Chondrocyte (in vitro differentiated cells): ENCODE measurements at regions not wholly inside any gene's neighbourhood (a gene's known extent, or its start where the extent isn't known, plus 50 kb on each side); places are given as distances from the start of the nearest gene placed in this dataset.
A peak's percentile ranks its signal among the peaks of the same experiment; 100 is the strongest.

Source experiments
- DNase-seq: peaks from one replicate; pipeline ENCODE4 v3.0.0; 2021; ENCODE audit warnings: mixed read lengths, low spot score
- H3K27ac Mint-ChIP-seq: one replicate; pipeline ENCODE4 v1.8.0; 2021; ENCODE audit warnings: mild to moderate bottlenecking, moderate library complexity, mixed read lengths; ENCODE audit not compliant: unreplicated experiment
- H3K27me3 Mint-ChIP-seq: 2 replicates; pipeline ENCODE4 v1.8.0; 2021; ENCODE audit warnings: low read depth, mixed read lengths
- H3K36me3 Mint-ChIP-seq: 2 replicates; pipeline ENCODE4 v1.8.0; 2021; ENCODE audit warnings: low read depth, mixed read lengths
- H3K4me1 Mint-ChIP-seq: 2 replicates; pipeline ENCODE4 v1.8.0; 2021; ENCODE audit warnings: low read depth, mild to moderate bottlenecking, mixed read lengths
- H3K4me3 Mint-ChIP-seq: one replicate; pipeline ENCODE4 v1.8.0; 2021; ENCODE audit warnings: mild to moderate bottlenecking, moderate library complexity, mixed read lengths; ENCODE audit not compliant: unreplicated experiment
- H3K9me3 Mint-ChIP-seq: 2 replicates; pipeline ENCODE4 v1.8.0; 2021; ENCODE audit warnings: low read depth, mixed read lengths
- CTCF ChIP-seq: fragments of 200-600 bp; sonication (generic); IDR thresholded peaks from 2 replicates; pipeline ENCODE4 v1.5.0; 2021; ENCODE audit warnings: antibody characterized with exemption, mild to moderate bottlenecking, moderate library complexity

- no peaks in the 10 kb centered on the region for H3K9me3 Mint-ChIP-seq
- no peak for TF ChIP-seq CTCF
- H3K27ac Mint-ChIP-seq: peak overlapping the region; percentile 90
- no peaks in the 10 kb centered on the region for H3K27me3 Mint-ChIP-seq
- no peaks in the 10 kb centered on the region for H3K36me3 Mint-ChIP-seq
- H3K4me3 Mint-ChIP-seq: no peak overlapping the region
- H3K4me1 Mint-ChIP-seq: peaks cover 21% of the 10 kb centered on the region
- DNase-seq: no peak
Measured at GRCh38 chr12:75585330-75585729, 73.9 kb upstream of the KRR1 start.

GRCh38 chr12:75583355-75583754 lies 71.9 kb upstream of the KRR1 start:
- H3K27me3 Mint-ChIP-seq: no peaks in the 10 kb centered on the region
- no peak for DNase-seq
- no peaks in the 10 kb centered on the region for H3K9me3 Mint-ChIP-seq
- peaks cover 21% of the 10 kb centered on the region for H3K4me1 Mint-ChIP-seq
- H3K27ac Mint-ChIP-seq: no peak overlapping the region
- no peak overlapping the region for H3K4me3 Mint-ChIP-seq
- TF ChIP-seq CTCF: no peak
- no peaks in the 10 kb centered on the region for H3K36me3 Mint-ChIP-seq

- H3K4me1 Mint-ChIP-seq: peaks cover 16% of the 10 kb centered on the region
- no peak overlapping the region for H3K27ac Mint-ChIP-seq
- H3K4me3 Mint-ChIP-seq: no peak overlapping the region
Measured at GRCh38 chr12:75581515-75581914, 70.1 kb upstream of the KRR1 start.

GRCh38 chr12:75579552-75579951 lies 68.1 kb upstream of the KRR1 start:
- no peak for DNase-seq
- TF ChIP-seq CTCF: no peak
- no peak overlapping the region for H3K27ac Mint-ChIP-seq
- no peak overlapping the region for H3K4me3 Mint-ChIP-seq
- H3K27me3 Mint-ChIP-seq: no peaks in the 10 kb centered on the region
- H3K9me3 Mint-ChIP-seq: no peaks in the 10 kb centered on the region
- peaks cover under 1% of the 10 kb centered on the region for H3K4me1 Mint-ChIP-seq
- no peaks in the 10 kb centered on the region for H3K36me3 Mint-ChIP-seq

More at GRCh38 chr12:75581515-75581914, 70.1 kb upstream of the KRR1 start:
- no peaks in the 10 kb centered on the region for H3K27me3 Mint-ChIP-seq
- no peaks in the 10 kb centered on the region for H3K36me3 Mint-ChIP-seq
- DNase-seq: no peak
- TF ChIP-seq CTCF: no peak
- no peaks in the 10 kb centered on the region for H3K9me3 Mint-ChIP-seq

DNA sequence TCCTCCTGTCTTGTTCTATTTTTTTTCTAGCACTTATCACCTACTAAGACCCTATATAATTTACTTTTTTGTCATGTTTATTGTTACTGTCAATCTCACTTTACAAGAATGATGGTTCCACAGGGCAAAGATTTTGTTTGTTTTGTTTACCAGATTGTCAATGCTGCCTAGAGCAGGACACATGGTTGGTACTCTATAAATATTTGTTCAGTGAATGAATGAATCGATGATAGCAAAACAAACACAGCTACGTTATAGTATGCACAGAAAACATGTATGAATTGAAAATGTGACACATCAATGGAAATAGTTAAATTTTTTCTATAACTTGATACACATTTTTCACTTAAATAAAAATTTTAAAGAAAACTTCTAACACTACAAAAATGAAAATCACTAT lies 67.1 kb upstream of the KRR1 start:
- H3K9me3 Mint-ChIP-seq: no peaks in the 10 kb centered on the region
- H3K4me1 Mint-ChIP-seq: no peaks in the 10 kb centered on the region
- H3K27me3 Mint-ChIP-seq: no peaks in the 10 kb centered on the region
- H3K27ac Mint-ChIP-seq: no peak overlapping the region
- DNase-seq: no peak
- no peaks in the 10 kb centered on the region for H3K36me3 Mint-ChIP-seq
- TF ChIP-seq CTCF: no peak
- no peak overlapping the region for H3K4me3 Mint-ChIP-seq
